Upper lobe of right lung (tissue), 1 donor: ENCODE measurements at regions not wholly inside any gene's neighbourhood (a gene's known extent, or its start where the extent isn't known, plus 50 kb on each side); places are given as distances from the start of the nearest gene placed in this dataset.
"Not testable (repeated sequence)": the region's sequence is repeated elsewhere in the genome, so short reads cannot be mapped to it uniquely, and the experiment has no call there.

ENCODE experiments used
- ATAC-seq: fragments of 200-7000 bp; cut with Tn5 transposase; one replicate; pipeline ENCODE4 v1.9.1; 2020; ENCODE audit warnings: mild to moderate bottlenecking, moderate library complexity
- DNase-seq: peaks from one replicate; pipeline ENCODE4 v3.0.0-alpha.2; 2020
- H3K27ac ChIP-seq: fragments of 200-600 bp; one replicate; pipeline ENCODE4 v1.8.0; 2022
- H3K27me3 ChIP-seq: fragments of 200-600 bp; one replicate; pipeline ENCODE4 v1.8.0; 2022; ENCODE audit warnings: mild to moderate bottlenecking
- H3K36me3 ChIP-seq: fragments of 200-600 bp; one replicate; pipeline ENCODE4 v1.8.0; 2022
- H3K4me1 ChIP-seq: fragments of 200-600 bp; one replicate; pipeline ENCODE4 v1.8.0; 2022
- H3K4me3 ChIP-seq: fragments of 200-600 bp; one replicate; pipeline ENCODE4 v1.8.0; 2022; ENCODE audit warnings: mild to moderate bottlenecking
- H3K9me3 ChIP-seq: fragments of 200-600 bp; one replicate; pipeline ENCODE4 v1.8.0; 2022
- CTCF ChIP-seq: fragments of 200-600 bp; IDR thresholded peaks from one replicate; pipeline ENCODE4 v1.8.0; 2022; ENCODE audit warnings: antibody characterized with exemption
- intact Hi-C: fragments of 100-400 bp; cut with DNase I; formaldehyde crosslinking; loops from one replicate; pipeline ENCODE4 v1.11.0; 2022
- donor health status: DM: no; HTN: yes; CAD: no; lungs with severe emphysema.

DNA sequence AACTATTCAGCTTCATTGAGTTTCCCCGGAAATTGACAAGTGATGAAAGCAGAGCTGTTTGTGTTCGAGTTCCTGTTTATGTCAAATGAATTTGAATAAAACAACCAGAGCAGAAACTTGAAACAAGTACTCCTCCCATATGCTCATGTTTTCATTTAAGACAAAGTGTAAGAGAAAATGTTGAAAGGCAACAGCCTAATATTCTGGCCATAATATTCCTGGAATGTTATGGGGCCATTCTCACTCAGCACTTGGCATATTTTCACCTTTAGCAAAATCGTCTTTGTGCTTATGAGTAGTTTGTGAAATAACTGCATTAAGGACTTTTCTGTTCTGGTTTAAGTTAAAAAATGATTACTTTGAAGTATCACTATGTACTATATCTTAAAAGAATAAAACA, 276.0 kb upstream of the FAT1 start:
- no peaks in the 10 kb centered on the region for H3K27me3 ChIP-seq
- no peak overlapping the region for H3K4me3 ChIP-seq
- TF ChIP-seq CTCF, result no peak
- intact Hi-C loops, result no loop called here
- H3K27ac ChIP-seq, result no peak overlapping the region
- no peaks in the 10 kb centered on the region for H3K36me3 ChIP-seq
- ATAC-seq (no peak), DNase-seq (no peak)
- no peaks in the 10 kb centered on the region for H3K9me3 ChIP-seq
- no peaks in the 10 kb centered on the region for H3K4me1 ChIP-seq

- ATAC-seq (no peak), DNase-seq (no peak)
- H3K27me3 ChIP-seq, result no peaks in the 10 kb centered on the region
These were observed 276.6 kb upstream of the FAT1 start for GRCh38 chr4:187000281-187000680.

GRCh38 chr4:187002133-187002532, 278.5 kb upstream of the FAT1 start:
- intact Hi-C loops, H3K27me3 ChIP-seq, H3K27ac ChIP-seq, H3K4me1 ChIP-seq, H3K9me3 ChIP-seq, H3K4me3 ChIP-seq, DNase-seq, H3K36me3 ChIP-seq, ATAC-seq: not testable (repeated sequence)

More at GRCh38 chr4:187000281-187000680, 276.6 kb upstream of the FAT1 start:
- intact Hi-C loops, result no loop called here
- no peak overlapping the region for H3K4me3 ChIP-seq
- TF ChIP-seq CTCF, result no peak
- H3K4me1 ChIP-seq, result no peaks in the 10 kb centered on the region
- H3K9me3 ChIP-seq, result no peaks in the 10 kb centered on the region
- H3K36me3 ChIP-seq, result no peaks in the 10 kb centered on the region
- no peak overlapping the region for H3K27ac ChIP-seq

DNA sequence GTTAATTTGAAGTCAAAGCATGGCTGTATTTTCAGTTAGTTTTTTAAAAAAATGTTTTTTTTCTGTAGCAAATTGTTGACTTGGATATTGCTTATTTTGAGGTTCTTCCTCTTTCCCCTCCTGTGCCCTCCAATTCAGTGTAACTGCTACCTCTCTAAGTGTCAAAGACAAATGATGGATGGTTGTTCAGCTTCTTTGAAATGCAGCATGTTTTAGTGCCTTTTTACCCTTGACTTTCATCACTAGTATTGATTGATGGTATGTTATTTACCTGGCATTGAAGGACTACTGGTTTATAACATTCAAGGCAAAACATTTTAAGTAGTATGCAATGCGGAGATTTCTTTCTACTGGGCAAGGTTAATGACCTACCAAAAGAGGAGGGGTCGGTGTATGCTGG, 281.0 kb upstream of the FAT1 start:
- Histone ChIP-seq H3K27ac (no peak overlapping the region), H3K9me3 (no peaks in the 10 kb centered on the region), H3K27me3 (no peaks in the 10 kb centered on the region), H3K4me3 (no peak overlapping the region), H3K4me1 (peaks cover 4% of the 10 kb centered on the region), H3K36me3 (no peaks in the 10 kb centered on the region)
- no peak for TF ChIP-seq CTCF
- ATAC-seq, result no peak
- intact Hi-C loops, result no loop called here
- no peak for DNase-seq

DNA sequence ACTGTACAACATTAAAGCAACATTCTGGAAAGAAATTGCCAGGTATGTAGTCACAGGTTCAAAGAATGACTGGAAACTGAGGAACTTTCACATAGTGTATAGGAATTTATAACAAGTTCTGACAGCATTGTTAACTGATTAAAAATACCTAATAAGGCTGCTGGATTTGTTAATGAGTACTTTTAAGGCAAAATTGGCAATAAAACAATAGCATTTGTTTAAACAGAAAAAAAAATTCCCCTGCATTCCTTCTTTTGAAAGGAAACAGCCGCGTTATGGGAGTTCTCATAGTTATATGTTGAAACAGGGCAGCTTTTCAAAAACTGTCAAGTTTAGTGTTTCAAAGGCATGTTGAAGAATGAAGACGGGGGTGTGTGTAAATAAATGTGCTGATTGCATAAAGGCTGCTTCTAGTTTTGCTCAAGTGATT, 282.5 kb upstream of the FAT1 start:
- H3K36me3 ChIP-seq, result no peaks in the 10 kb centered on the region
- no peak overlapping the region for H3K4me3 ChIP-seq
- ATAC-seq (peak; percentile 65), DNase-seq (no peak)
- no peaks in the 10 kb centered on the region for H3K9me3 ChIP-seq
- intact Hi-C loops, result no loop called here
- no peak overlapping the region for H3K27ac ChIP-seq
- peaks cover 4% of the 10 kb centered on the region for H3K4me1 ChIP-seq
- TF ChIP-seq CTCF, result no peak
- no peaks in the 10 kb centered on the region for H3K27me3 ChIP-seq

DNA sequence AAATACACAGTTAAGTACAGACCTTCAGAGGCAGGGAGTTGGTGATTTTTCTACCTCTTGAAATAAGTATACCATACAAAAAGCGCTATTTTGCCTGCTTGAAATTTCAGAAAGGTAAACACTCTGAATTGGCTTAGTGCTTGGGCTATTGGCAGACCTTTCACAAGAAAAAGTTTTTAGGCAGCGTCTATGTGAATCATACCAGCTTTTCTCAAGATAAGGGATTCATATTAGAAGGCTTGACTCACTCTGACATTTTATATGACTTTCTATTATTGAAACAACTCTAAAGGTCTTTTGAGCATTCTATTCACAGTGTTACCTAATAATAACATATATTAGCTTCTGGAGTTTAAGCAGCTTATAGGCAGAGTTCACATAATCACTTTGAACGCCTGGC, 286.4 kb upstream of the FAT1 start:
- ATAC-seq, result no peak
- H3K4me1 ChIP-seq, result peaks cover 4% of the 10 kb centered on the region
- no peaks in the 10 kb centered on the region for H3K27me3 ChIP-seq
- H3K27ac ChIP-seq, result no peak overlapping the region
- H3K4me3 ChIP-seq, result no peak overlapping the region
- DNase-seq, result no peak
- intact Hi-C loops, result no loop called here
- H3K36me3 ChIP-seq, result no peaks in the 10 kb centered on the region
- TF ChIP-seq CTCF, result no peak
- H3K9me3 ChIP-seq, result no peaks in the 10 kb centered on the region
